Right lobe of liver (tissue), 4 donors: ENCODE measurements at regions not wholly inside any gene's neighbourhood (a gene's known extent, or its start where the extent isn't known, plus 50 kb on each side); places are given as distances from the start of the nearest gene placed in this dataset.

Source experiments
- POLR2A ChIP-seq: fragments of 450-650 bp; IDR thresholded peaks from one replicate; pipeline ENCODE4 v1.6.1; 2017; ENCODE audit warnings: antibody characterized with exemption, mild to moderate bottlenecking
- TF ChIP-seq, protein P1 (sequence below), 4 donors: fragments of 200-600 bp in 3 of 4; fragments of 450-650 bp in 1 of 4; IDR thresholded peaks; one replicate each; pipeline versions ENCODE4 v1.5.1 to v1.8.0; 2016 to 2022; ENCODE audit warnings: antibody characterized with exemption in 4 of 4, mild to moderate bottlenecking in 2 of 4
- donor health status: DM: no; HTN: no; CAD: no.
- donor health status: DM: no; HTN: no; CAD: no.
- donor health status: DM: no; HTN: yes; CAD: no.

DNA sequence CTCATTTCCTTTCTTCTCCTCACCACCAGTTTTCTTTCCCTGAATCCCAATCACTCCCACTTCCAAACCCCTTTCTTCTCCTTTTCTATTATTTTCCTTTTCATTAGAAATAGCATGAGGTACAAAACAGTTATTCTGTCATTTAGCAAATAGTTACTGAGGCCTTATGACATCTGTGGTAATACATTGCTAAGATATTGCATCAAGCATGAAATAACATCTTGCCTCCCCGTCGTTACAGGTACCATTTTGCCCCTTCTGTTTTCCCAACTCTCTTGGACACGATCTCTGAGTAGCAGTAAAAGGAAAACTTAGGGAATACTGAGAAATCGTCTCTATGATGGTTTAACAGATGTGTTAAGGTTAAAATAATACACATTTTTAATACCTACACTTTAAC, 175.8 kb upstream of the SOX5 start:
- TF ChIP-seq, protein P1, sequence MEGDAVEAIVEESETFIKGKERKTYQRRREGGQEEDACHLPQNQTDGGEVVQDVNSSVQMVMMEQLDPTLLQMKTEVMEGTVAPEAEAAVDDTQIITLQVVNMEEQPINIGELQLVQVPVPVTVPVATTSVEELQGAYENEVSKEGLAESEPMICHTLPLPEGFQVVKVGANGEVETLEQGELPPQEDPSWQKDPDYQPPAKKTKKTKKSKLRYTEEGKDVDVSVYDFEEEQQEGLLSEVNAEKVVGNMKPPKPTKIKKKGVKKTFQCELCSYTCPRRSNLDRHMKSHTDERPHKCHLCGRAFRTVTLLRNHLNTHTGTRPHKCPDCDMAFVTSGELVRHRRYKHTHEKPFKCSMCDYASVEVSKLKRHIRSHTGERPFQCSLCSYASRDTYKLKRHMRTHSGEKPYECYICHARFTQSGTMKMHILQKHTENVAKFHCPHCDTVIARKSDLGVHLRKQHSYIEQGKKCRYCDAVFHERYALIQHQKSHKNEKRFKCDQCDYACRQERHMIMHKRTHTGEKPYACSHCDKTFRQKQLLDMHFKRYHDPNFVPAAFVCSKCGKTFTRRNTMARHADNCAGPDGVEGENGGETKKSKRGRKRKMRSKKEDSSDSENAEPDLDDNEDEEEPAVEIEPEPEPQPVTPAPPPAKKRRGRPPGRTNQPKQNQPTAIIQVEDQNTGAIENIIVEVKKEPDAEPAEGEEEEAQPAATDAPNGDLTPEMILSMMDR (IDR thresholded peaks at IDR 0.05), result no peak
- TF ChIP-seq POLR2A, result no peak
